C1 segment of cervical spinal cord (tissue), 14 donors: ENCODE measurements at regions not wholly inside any gene's neighbourhood (a gene's known extent, or its start where the extent isn't known, plus 50 kb on each side); places are given as distances from the start of the nearest gene placed in this dataset.
"Not testable (repeated sequence)": the region's sequence is repeated elsewhere in the genome, so short reads cannot be mapped to it uniquely, and the experiment has no call there.

Experiments
- DNase-seq, 14 donors: peaks; one replicate each; lab custom pipeline; 2025; lab: John Stamatoyannopoulos, UW

DNA sequence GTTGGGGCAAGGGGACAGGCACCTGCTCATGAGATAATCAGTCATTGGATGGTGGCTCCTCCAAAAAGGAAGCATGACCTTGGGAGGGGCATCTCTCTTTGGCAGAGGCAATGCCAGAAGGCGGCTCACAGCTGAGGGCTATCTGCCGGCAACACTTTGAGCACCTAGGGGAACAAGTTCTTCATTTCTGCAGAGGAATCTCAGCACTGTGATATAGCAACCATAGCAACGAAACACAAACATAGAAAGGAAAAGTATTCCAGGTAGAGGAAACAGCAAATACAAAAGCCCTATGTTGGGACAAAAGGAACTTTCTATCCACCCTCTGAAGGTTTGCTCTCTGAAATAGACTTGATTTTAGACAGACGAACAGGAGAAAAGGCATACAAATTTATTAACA lies 89.1 kb upstream of the NEDD4L start:
- no peak for DNase-seq

DNA sequence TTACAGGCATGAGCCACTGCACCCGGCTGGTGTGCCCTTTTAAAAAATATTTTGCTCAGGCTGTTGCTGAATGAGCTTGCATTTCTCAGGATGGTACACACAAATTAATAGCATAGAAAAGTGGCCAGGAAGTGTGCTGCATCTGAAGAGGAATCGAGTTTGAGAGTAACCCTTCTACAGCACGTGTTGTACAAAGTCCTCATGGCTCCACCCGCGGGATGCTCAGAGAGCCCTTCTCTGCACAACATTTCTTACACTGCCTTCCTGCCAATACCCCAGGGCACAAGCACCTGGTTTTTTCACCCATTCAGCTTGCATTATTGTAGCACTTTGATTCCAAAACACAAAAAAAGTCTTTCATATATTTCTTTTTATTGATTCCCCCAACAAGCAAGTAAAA lies 90.1 kb upstream of the NEDD4L start:
- no peak for DNase-seq

DNA sequence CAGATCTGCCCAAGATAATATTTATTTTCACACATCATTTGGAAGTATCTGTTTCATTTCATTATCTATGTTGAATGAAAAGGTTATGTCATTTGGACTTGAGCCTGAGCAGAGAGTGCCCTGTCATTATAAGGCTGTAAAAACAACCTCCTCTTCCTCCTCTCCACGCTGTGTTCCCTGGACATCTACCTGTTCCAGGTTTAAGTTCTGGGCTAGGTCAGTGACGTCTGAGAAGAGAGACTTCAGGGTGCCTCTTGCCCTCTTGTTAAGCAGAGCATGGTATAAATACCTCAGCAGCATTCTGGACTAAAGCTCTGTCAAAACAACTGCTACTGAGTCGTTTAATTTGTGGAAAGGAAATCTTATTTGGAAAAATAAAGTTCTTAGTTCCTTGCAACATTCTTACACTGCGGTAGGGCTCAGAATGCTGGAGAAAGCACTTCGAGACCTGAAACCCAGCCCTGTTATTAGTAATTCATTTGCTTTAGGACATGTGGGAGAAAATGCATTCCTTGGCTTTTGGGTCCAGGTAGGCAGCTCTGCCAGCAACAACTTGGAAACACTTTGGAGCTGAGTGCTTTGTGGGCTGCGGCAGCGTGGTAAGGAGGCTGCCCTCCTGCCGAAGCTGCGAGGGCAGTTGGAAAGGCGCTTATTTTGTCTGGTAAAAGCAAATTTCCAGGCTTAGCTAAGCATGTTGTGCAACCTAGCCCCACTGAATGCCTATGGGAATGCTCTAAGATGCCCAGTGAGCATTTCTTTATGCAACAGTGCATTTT lies 91.8 kb upstream of the NEDD4L start:
- no peak for DNase-seq

GRCh38 chr18:57951117-57951796 lies 92.8 kb upstream of the NEDD4L start:
- no peak for DNase-seq

DNA sequence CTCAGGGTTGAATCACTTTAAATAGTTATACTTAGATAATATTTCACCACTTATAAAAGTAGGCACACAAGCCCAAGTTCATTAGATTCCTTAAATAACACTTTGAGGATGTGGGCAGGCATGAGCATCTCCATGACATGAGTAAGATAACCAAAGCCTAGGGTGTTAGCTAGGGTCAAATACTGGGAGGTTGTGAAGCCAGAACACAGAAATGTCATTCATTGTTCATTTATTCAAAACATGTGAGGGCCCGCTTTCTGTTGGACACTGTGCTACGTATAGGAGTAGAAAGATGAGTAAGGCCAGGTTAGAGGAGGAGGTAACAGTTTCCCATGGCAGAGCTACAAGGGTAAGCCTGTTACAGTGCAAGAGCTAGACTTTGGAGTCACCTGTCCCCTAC lies 93.5 kb upstream of the NEDD4L start:
- no peak for DNase-seq

DNA sequence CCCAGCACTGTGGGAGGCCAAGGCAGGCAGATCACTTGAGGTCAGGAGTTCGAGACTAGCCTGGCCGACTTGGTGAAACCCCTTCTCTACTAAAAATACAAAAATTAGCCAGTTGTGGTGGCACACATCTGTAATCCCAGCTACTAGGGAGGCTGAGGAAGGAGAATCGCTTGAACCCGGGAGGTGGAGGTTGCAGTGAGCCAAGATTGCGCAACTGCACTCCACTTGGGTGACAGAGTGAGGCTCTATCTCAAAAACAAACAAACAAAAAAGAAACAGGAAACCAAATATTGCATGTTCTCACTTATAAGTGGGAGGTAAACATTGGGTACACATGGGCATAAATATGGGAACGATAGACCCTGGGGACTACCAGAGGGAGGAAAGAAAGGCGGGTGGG lies 94.7 kb upstream of the NEDD4L start:
- not testable (repeated sequence) for DNase-seq

GRCh38 chr18:57947117-57947516 lies 96.9 kb upstream of the NEDD4L start:
- DNase-seq: no peak

DNA sequence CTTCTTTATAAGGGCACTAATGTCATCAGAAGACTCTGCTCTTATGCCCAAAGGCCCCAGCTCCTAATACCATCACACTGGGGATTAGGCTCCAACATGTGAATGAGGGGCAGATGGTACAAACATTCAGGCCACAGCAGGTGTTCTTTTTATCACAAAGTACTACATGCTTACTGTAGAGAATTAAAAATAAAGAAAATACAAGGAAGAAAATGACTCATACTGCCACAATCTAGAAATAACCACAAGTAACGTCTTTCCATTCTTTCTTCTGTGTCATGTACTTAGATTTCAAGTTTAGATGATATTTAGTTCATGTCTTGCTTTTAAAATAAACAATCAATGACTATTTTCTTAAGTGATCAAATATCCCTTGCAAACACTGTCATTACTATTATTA lies 100.3 kb upstream of the NEDD4L start:
- DNase-seq: peak in 1 of 14 donors; percentile 30

DNA sequence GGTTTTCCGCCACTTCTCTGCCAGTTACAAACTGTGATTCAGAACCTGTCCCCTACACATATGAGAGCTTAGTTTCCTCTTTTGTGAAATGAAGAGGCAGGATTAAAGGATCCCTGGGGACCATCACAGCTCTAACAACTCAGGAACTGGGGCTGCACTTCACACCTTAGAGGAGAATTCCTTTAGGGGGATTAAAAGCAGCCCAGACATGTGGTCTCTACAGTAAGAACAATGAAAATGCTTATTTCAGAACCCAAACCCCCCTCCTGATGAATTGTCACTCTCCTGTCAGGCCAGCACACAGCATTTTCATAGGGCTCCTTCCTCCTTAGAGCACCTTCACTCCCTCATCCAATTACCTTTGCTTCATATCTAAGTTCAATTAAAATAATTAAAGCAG lies 101.5 kb upstream of the NEDD4L start:
- DNase-seq: no peak

GRCh38 chr18:57941841-57942489 lies 102.1 kb upstream of the NEDD4L start:
- no peak for DNase-seq

DNA sequence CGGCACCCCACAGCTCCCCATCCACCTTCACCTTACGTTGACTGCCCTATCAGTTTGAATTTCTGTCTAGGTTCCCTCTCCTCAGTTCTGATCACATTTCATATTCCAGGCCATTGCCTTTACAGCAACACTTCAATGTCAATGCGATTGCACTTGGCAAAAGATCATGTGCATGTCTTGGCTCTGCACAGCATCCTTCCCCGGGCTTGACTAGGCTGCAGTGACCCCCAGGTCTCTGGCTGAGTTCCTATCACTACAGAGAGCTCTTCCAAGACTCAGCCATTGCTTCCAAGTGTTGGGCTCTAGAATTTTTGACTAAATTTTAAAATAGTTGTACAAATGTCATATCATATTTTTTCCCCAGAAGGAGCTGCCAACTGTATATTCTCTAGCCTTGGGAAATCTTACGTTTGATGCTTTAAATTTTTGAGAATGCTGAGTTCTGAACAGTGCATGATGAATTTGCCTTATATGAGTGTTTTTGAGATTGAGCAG lies 103.8 kb upstream of the NEDD4L start:
- peak in 1 of 14 donors; percentile 15 for DNase-seq

- DNase-seq: not testable (repeated sequence)
Measured at GRCh38 chr18:57934375-57934774, 109.7 kb upstream of the NEDD4L start.

DNA sequence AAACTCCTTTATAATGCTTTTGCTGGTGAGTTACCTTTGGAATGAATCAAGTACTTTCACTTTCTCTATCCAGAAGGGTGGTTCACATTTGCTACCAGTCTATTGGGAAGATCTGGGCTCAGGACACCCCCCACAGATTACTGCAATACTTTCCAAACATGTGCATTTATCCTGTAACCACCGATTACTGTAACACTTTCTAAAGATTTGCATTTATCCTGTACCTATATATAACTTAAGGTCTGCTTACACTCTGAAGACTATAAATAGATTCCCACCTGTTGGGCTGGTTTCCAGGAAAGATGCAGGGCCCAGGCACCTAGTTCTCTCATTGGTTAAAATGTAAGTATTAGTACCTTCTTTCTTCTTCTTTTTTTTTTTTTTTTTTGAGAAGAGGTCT lies 113.0 kb upstream of the NEDD4L start:
- DNase-seq: no peak

DNA sequence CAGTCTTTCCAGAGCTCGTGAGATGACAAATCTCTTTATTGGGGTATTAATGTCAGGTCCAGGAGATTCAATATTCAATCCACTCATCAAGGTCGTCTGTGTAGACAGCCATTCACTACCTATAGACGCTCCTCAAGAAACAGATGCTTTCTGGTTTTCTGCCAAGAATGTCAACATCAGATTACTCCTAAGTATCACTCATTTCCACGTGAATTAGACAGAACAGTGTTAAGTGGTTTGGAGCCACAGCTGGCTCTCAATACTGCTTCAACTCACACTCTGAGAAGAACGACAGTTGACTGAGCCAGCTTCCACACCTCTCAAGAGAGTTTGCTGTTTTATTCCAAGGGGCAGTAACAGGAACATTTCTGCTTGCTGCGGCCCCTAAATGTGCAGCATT lies 113.5 kb upstream of the NEDD4L start:
- no peak for DNase-seq

DNA sequence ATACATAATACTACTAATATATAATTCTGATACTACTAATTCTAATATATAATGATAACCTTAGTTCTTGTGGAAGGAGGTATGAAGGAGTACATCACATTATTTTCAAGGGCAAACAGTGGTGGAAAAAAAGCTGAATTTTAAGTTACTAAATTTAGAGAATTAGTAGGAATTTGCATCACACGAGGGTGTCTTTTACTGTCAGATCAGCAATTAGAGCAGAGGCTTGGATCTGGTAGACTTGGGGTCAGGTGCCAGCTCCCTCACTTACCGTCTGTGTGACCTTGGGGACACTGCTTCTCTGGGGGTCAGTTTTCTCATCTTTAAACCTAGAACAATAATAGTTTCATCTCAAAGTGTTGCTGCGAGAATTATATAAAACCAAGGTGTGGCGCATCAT lies 114.1 kb upstream of the NEDD4L start:
- DNase-seq: no peak

DNA sequence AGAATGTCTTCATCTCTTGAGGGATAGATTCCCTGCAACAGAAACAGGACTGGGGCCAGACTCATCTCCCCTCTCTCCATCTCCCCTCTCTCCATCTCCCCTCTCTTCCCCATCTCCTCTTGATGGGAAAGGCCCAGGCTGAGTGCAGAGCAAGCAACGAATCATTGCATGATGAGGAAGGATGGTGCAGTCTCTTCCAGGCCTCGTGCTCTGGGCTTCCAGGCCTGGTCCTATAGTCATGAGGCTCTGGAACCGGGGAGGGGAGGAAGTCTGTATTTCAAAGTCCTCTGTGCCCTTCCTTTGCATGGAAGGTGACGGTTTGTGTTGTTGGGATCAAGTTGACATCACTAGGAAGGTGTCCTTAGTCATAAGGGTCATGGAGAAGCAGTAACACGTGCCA lies 115.6 kb upstream of the NEDD4L start:
- no peak for DNase-seq

- no peak for DNase-seq
Measured at GRCh38 chr18:57927511-57927910, 116.5 kb upstream of the NEDD4L start.

DNA sequence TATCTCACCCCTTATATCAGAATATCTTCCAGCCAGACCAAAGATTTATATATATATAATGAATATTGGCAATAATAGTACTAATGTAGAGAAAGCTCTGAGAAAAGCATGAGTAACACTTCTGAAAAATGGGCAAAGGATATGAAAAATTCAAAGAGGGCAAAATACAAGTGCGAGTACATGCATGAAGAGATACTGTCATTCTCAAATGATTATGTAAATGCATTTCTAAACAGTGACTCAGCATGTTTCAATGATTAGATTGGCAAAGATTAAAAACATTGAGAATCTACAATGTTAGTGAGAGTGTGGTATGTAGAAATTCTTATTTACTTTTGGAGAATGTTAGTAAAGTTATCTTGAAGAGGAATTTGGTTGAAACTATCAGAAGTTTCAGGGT lies 118.3 kb upstream of the NEDD4L start:
- no peak for DNase-seq

- peak in 1 of 14 donors; percentile 59 for DNase-seq
Measured at GRCh38 chr18:57923611-57924010, 120.4 kb upstream of the NEDD4L start.

DNA sequence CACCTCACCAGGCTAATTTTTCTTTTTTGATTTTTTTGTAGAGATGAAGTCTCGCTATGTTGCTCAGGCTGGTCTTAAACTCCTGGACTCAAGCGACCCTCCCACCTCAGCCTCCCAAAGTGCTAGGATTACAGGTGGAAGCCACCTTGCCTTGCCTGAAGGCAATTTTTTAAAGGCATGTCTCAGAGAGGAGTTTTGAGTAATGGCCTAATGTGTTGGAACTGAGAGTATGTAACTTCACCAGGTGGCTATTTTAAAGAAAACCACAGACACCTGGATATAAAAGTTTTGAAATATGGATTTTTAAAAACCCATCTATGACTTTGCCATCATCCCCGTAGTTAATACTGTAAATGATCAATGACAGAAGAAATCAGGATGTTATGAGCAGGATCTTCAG lies 119.8 kb upstream of the ATP8B1 start:
- DNase-seq: no peak

- no peak for DNase-seq
Measured at GRCh38 chr18:57921708-57922107, 118.6 kb upstream of the ATP8B1 start.

DNA sequence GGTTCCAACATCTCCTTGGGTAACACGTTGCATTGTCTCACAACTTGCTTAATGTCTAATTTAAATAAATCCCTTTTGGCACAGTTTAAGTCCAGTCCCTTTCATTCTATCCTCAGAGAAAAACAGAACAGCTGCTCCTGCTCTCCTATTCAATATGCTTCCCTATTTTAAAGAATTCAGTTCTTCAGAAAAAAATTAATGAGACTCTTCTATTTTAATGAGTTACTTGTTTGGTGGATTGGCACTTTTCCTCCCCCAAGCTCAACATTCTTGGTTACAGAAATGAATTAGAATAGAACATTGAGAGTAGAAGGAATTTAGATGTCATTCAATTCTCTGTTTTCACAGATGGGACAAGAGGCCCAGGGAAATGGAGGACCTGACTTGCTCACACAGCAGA lies 116.9 kb upstream of the ATP8B1 start:
- no peak for DNase-seq

DNA sequence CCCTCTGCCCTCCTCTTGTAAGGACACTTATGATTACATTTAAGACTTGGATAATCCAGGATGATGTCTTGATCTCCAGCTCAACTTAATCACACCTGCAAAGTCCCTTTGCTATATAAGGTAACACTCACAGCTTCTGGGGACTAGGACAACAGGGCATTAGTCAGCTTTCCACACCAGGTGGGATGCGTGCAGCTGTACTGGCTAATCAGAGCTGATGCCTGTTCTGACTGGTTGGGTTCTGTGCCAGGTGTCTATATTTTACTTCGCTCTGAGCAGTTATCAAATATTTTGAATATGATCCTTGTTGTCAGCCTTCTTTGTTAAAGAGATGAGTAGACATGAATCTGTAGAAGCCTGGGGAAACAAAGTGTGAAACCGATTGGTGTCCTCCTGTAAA lies 115.5 kb upstream of the ATP8B1 start:
- DNase-seq: no peak
